ENCODE measurements at regions not wholly inside any gene's neighbourhood (a gene's known extent, or its start where the extent isn't known, plus 50 kb on each side); places are given as distances from the start of the nearest gene placed in this dataset.
"Not testable (repeated sequence)": the region's sequence is repeated elsewhere in the genome, so short reads cannot be mapped to it uniquely, and the experiment has no call there.

DNA sequence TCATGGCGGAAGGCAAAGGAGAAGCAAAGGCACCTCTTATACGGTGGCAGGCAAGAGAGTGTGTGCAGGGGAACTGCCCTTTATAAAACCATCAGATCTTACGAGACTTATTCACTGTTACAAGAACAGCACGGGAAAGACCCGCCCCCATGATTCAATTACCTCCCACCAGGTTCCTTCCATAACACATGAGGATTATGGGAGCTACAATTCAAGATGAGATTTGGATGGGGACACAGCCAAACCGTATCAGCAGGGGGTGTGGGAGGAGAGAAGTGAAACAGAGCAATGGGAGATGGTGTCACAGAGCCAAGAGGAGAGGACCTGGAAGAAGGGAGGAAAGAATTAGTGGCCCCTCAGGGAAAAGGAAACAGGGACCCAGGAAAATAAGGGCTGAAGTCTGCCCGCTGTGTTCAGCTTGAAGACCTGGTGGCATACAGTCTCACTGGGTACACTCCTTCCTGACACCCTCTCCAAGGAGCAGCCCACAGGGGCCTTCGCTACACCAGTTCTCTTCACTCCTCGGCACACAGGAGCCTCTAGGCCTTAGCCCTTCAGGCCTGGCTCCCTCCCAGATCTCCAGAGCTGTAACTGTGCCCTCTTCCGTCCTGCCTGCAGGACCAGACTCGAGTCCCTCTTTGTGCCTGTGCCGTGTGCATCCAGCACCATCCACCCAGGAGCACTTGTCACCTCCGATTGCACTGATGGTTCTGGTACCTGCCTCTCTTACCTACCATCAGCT lies 262.1 kb downstream of the EIPR1 start:
- no peak for DNase-seq (ENCODE audit: low spot score)

DNA sequence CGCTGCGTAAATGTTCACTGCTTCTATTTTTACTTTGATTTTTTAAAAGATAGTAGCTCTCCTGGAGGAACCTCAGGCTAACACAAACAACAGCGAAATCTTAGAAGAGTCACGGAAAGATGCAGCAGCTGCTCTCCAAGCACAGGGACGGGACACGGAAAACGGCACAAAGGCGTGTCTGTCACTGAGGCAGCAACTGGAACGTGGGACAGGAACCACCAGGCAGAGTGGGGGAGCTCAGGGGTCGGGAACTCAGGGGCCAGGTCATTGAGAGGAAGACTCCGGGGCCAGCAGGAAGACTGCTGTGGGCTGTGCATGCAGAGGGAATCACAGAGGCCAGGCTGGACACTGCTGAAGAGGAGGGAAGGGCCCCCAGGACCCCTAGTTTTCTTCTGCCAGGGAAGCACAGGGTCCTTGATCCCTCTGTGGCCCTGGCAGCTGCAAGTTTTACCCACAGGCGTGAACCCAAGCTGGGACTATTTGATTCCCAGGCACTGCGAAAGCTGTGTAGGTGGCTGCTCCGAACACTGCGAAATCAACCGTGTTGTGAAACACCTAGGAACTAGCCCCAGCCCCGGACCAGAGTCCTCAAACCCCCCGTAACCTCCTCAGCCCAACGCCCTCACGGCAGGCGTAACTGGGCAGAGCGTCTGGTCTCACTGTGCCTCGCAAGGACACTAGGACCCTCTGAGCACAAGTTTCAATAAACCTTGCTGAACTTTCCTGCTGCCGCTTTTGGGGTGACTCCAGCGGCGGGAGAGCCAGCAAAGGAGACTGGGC lies 263.0 kb downstream of the EIPR1 start:
- DNase-seq (ENCODE audit: low spot score): no peak

DNA sequence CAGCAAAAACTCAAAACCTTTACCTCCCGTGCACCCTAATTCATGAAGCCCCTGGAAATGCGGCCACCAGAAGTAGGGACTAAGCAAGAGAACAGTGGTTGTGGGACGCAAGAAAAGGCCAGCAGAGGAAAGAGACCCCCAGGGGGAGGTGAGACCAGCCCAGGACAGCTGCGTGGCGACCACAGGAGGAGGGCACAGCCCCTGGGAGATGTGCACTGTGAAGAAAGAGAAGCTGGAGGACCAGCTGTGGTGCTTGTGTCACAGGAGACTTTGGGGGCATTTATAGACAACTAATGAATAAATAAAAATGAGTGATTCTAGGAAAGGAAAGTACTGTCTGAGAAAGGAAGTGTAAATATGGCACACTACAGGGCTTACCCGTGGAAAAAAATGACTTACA lies 263.8 kb downstream of the EIPR1 start:
- DNase-seq (ENCODE audit: low spot score): no peak

DNA sequence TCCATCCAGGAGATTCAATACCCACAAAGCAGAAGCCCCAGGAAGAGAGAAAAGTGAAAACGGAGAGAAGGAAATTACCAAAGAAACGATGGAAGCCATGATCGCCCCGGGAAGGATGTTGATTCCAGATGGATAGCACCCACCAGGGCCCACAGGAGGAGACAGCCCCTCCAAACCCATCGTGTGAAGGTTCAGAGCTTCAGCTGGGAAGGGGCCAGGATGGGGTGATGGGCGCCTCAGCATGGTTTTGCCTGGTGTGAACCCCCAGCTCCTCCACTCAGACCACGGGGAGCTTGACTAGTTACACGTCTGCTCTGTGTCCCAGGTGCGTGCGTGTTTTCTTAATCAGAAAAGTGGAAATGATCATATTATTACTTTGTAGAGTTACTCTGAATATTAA lies 264.5 kb downstream of the EIPR1 start:
- no peak for DNase-seq (ENCODE audit: low spot score)

DNA sequence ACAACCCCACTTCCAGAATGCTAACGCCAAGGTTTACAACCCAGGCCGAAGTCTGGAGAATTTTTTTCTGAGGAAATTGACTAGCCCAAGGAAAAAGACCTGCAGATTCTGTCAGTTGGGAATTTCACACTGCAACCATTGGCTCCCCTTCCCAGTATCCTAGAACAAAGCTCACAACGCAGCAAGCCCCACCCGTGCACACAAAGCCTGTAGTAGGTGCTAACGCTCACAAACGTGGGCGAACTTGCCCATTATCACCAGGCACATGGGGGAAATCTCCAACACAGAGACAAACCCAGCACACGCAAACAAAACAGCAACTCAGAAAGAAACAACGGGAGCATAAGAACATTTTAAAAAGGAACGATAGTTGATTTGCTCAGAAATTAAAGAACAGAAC lies 265.1 kb downstream of the EIPR1 start:
- DNase-seq (ENCODE audit: low spot score): no peak

DNA sequence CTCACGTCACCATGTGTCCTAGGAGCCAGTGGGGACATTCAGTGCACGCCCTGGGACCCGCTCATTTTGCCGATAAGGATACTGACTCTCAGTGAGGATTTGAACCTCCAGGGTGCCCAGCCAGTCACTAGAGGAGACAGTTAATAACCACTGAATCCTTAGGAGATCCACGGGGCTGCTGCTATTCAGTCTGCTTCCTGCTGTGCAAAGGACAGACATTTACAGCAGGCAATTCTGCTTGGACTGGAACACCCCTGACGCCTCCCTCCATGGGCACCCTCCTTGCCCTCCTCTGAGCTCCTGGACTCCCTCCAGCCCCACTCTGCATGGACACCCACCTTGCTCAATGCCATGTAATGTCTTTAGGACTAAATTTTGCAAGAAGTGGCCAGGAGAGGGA lies 265.5 kb downstream of the EIPR1 start:
- no peak for DNase-seq (ENCODE audit: low spot score)

- DNase-seq (ENCODE audit: low spot score): no peak
Observed at GRCh38 chr2:3110994-3111666, 266.5 kb downstream of the EIPR1 start.

- no peak for DNase-seq (ENCODE audit: low spot score)
Observed at GRCh38 chr2:3110555-3110954, 267.1 kb downstream of the EIPR1 start.

DNA sequence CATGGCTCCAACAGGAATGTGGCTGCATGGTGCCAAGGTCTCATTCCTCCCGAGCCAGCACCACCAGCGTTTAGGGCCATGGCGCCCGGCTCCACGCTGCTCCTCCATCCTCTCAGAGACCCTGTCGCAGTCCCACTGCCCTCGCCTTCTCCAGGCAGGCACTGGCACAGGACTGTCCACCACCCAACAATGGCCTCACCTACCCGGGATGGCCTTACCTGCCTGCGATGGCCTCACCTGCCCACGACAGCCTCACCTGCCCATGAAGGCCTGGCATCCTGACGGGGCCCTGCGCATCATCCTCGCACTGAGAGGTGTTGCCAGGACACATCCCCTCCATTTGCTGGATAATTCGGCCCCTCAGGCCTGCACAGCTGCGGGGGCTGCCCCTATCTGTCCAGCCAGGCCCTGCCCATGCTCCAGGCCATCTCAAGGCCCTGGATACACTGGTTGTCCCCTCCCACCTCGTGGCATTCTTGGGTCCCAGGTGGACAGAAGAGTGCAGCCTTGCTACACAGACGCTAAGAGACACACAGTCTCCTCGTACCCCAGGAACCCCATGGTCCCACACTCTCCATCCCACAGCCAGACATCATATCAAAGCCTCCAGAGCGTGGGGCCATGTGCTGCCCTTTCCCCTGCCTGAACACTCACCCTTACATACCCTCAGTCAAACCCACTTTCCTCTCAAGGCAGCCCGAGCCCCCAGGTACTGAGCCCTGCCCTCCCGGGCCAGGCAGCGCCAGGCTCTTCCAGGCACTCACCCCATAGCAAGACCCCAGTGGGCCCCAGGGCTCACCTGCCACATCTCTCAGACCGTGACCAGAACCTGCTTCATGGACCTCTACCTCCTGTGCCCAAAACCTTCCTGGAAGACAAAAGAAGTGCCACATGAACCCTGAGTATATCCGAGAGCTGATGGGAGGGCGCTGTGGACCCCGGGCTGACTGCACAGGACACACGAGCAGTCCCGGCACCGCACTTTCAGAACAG lies 268.6 kb downstream of the EIPR1 start:
- DNase-seq (ENCODE audit: low spot score): no peak

DNA sequence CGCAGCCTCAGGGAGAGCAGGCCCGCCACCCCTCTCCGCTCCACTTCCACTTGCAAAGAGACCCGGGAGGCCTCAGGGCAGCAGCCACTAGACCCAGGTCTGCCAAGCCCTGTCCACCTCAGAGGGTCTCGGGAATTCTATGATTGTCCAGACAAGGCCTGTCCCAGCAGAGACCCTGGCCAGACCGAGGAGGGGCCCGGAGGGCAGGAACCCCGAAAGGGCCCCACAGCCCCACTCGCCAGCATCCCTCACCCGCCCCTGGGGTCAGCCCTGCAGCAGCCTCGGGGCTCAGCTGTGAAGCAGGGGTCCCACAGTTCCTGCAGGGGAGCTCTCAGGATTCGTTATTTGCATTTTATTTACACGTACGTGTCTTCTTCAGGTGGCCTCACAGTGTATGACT lies 269.5 kb downstream of the EIPR1 start:
- no peak for DNase-seq (ENCODE audit: low spot score)

DNA sequence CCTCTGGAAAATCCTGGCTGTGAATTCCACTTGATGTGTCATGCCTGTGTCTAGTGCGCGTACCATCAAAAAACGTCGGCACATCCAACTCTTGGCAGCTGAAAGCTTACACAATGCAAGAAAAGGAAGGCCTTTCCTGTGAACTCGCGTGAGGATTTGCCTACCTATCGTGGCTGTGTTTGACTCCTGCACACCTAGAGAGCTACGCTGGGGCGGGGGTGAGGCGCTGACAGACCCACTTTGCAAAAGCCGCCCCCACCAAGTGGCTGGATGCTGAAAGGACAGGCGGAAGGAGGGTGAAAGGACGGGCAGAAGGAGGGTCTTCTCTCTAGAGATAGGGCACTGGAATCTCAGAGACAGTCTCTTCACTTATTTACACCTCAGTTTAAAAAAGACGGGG lies 270.1 kb downstream of the EIPR1 start:
- no peak for DNase-seq (ENCODE audit: low spot score)

GRCh38 chr2:3105814-3106569 lies 271.6 kb downstream of the EIPR1 start:
- no peak for DNase-seq (ENCODE audit: low spot score)

DNA sequence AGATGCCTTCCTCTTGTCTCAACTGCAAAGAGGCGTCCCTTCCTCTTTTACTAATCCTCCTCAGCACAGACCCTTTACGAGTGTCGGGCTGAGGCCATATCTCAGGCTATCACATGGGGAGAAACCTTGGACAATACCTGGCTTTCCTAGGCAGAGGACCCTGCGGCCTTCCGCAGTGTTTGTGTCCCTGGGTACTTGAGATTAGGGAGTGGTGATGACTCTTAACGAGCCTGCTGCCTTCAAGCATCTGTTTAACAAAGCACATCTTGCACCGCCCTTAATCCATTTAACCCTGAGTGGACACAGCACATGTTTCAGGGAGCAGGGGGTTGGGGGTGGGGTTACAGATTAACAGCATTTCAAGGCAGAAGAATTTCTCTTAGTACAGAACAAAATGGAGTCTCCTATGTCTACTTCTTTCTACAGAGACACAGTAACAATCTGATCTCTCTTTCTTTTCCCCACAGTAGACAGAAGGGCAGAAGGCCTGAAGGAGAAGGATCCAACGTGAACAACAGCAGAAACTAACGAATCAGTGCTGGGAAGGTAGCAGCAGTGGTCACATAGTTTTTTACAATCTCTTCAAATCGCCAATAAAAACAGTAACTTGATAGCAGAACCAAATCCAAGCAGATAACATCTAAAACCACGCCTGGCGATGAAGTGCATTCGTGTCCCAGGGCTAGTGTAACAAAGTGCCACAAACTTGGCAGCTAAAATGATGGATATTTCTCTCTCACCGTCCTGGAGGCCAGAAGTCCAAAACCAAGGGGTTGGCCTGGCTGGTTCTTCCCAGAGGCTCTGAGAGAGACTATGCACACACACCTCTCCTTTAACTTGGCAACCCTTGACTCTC lies 272.4 kb downstream of the EIPR1 start:
- not testable (repeated sequence) for DNase-seq (ENCODE audit: low spot score)

GRCh38 chr2:3104261-3104660 lies 273.4 kb downstream of the EIPR1 start:
- DNase-seq (ENCODE audit: low spot score): no peak

- DNase-seq (ENCODE audit: low spot score): no peak
Observed at GRCh38 chr2:3102922-3103569, 274.6 kb downstream of the EIPR1 start.

DNA sequence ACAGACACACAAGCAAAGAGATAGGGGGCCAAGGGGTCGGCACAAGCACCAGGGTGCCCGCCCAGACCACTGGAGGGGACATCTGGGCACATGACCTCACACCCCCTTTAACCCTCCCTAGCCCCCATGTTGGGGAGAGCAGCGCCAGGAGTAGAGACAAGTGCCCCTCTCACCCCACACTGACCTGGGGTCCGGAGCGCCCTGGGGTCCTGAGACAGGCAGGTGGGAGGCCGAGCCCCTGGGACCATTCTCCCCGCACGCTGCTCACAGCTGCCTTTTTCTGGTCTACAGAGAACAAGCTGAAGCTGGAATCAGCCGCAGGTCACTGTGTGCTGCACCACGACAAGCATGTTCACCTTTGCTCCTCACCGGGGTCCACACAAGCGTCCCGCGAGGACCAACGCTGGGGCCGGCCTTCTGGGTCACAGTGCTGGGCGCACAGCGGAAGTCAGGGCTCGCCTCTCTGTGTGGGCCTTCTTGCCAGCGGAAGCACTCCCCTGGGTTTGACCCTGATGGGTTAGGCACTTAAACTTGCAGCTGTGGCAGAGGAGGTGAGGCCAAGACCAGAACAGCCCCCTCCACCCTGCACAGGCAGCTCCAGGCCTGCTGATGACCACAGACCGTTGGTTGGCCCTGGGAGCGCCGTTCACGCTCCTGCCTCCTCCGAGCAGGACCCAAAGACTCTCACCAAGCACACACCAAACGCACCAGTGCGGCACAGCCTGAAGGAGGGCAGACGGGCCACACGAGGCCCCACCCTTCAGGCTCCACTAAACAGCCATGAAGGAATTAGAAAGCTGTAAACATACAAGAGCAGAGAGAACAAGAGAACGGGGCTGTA lies 275.3 kb downstream of the EIPR1 start:
- DNase-seq (ENCODE audit: low spot score): no peak

DNA sequence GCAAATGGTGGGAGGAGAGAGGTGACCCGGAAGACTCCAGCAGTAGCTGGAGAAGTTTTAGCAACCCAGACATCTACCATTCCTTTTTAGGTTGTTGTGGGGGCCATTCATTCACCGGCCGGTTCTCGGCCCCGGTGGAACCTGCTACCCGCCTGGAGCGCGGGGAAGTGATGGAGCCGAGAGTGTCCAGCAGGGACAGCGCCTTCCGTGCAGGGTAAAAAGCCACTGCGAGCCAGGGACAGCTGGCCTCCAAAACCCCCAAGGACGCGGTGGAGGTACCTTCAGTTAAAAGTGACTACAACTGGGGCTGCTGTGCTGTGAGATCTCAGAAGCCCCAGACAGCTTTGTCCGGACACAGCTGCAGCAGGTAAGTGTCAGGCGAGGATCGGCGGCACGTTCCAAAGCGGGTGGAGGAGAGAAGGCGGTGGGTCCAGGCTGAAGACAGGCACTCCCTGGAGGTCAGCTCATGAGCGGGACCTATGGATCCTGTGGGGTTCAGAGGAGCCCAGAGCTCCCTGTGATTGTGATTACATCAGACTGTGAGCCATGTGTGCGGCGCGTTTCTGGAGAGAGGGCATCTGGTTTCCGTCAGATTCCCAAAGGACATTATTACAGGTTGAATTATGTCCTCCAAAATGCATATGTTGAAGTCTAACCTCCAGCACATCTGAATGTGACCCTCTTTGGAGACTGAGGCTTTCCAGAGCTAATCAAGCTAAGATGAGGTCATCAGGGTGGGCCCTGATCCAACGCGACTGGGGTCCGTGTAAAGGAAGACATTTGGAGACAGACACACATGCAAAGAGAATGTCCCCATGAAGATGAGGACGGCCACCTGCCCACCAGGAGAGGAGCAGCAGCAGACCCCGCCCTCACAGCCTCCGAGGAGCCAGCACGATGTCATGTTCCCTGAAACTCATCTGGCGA lies 276.3 kb downstream of the EIPR1 start:
- DNase-seq (ENCODE audit: low spot score): no peak

DNA sequence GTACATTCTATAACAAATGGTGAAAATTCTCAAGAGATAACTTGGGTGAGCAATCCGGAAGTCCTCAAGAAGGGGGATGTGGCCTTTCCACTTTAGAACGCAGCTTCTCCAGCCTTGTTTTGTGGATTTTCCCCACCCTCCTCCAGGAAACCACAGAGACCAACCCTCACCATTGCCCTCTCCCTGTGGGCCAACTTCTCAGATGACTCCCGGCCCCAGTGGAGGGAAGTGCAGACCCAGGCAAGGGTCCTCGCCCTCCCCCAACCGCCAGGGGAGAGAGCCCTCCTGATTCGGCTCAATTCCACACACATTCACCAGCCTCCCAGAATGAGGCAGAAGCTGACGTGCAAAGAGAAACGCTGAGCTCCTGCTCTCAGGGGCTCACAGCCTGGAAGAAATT lies 277.2 kb downstream of the EIPR1 start:
- no peak for DNase-seq (ENCODE audit: low spot score)

Data from CD4-positive, alpha-beta T cell treated with Interleukin-2 at 100 ng/mL for 4 hours (primary cell).